ENCODE measurements at regions not wholly inside any gene's neighbourhood (a gene's known extent, or its start where the extent isn't known, plus 50 kb on each side); places are given as distances from the start of the nearest gene placed in this dataset.
"Not testable (repeated sequence)": the region's sequence is repeated elsewhere in the genome, so short reads cannot be mapped to it uniquely, and the experiment has no call there.

DNA sequence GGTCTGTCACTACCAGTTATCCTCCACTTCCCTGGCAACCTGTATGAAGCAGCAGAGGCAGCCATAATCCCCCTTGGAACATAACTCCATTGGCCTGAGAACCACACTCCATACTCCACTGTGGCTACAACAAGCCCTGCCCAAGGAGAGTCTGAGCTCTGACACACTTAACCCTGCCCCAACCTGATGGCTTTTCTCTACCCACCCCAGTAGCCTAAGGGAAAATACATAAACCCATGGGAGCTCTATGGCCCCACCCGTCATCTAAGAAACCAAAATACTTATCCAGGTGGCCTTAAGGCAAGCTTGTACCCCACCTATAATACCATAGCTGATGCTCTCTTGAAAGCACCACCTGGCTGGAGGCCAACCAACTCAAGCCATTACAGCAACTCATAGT lies 324.8 kb upstream of the GLI3 start:
- Histone ChIP-seq H3K9me3 (no peaks in the 10 kb centered on the region), H3K27me3 (replicated peaks in 1 of 2; ENCODE audit: control insufficient read depth in 2 of 2, extremely low read depth in 1 of 2, insufficient read depth in 2 of 2, low read length in 1 of 2) (no peaks in the 10 kb centered on the region), H3K4me3 (ENCODE audit: control insufficient read depth in 1 of 2, extremely low read depth in 1 of 2, low read length in 1 of 2) (no peak overlapping the region), H3K4me1 (ENCODE audit: control insufficient read depth in 1 of 2, extremely low read depth in 1 of 2, insufficient read depth in 2 of 2, low read length in 2 of 2) (no peaks in the 10 kb centered on the region), H3K27ac (ENCODE audit: low read length) (no peak overlapping the region), H3K36me3 (ENCODE audit: control insufficient read depth in 2 of 2, extremely low read depth in 1 of 2, insufficient read depth in 1 of 2, low read length in 1 of 2) (no peaks in the 10 kb centered on the region)
- ATAC-seq (replicated peaks in 1 of 4), result no peak
- H3K27me3 Mint-ChIP-seq, result no peaks in the 10 kb centered on the region
- no peaks in the 10 kb centered on the region for H3K36me3 Mint-ChIP-seq
- H3K27ac Mint-ChIP-seq, result no peak overlapping the region
- ChIA-PET CTCF (no interaction called here), POLR2A (no interaction called here)
- H3K9me3 Mint-ChIP-seq, result peaks cover 11 to 32% (median 22%) of the 10 kb centered on the region in 3 donors
- DNase-seq, result no peak
- 78% methylated on average over 1 of the region's 1 CpG for WGBS (ENCODE audit: insufficient coverage)
- H3K4me3 Mint-ChIP-seq, result no peak overlapping the region
- no peaks in the 10 kb centered on the region for H3K4me1 Mint-ChIP-seq

DNA sequence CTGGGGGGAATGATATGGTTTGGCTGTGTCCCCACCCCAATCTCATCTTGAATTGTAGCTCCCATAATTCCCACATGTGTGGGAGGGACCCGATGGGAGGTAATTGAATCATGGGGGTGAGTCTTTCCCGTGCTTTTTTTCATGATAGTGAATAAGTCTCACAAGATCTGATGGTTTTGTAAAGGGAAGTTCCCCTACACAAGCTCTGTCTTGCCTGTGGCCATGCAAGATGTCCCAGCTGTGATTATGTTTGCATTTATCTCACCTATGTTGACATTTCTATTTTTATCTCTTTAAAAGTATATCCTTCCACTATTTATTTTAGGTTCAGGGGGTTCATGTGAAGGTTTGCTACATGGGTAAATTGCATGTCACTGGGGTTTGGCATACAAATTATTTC lies 323.9 kb upstream of the GLI3 start:
- no peak overlapping the region for H3K4me3 ChIP-seq (ENCODE audit: control insufficient read depth in 1 of 2, extremely low read depth in 1 of 2, low read length in 1 of 2)
- H3K27ac Mint-ChIP-seq, result no peak overlapping the region
- POLR2A ChIA-PET, result no interaction called here
- H3K27ac ChIP-seq (ENCODE audit: low read length), result no peak overlapping the region
- H3K4me1 Mint-ChIP-seq, result no peaks in the 10 kb centered on the region
- H3K4me3 Mint-ChIP-seq, result no peak overlapping the region
- H3K27me3 ChIP-seq (replicated peaks in 1 of 2; ENCODE audit: control insufficient read depth in 2 of 2, extremely low read depth in 1 of 2, insufficient read depth in 2 of 2, low read length in 1 of 2), result no peaks in the 10 kb centered on the region
- no peaks in the 10 kb centered on the region for H3K36me3 ChIP-seq (ENCODE audit: control insufficient read depth in 2 of 2, extremely low read depth in 1 of 2, insufficient read depth in 1 of 2, low read length in 1 of 2)
- no peaks in the 10 kb centered on the region for H3K36me3 Mint-ChIP-seq
- CTCF ChIA-PET, result no interaction called here
- no peaks in the 10 kb centered on the region for H3K27me3 Mint-ChIP-seq
- no peak for DNase-seq
- no peaks in the 10 kb centered on the region for H3K4me1 ChIP-seq (ENCODE audit: control insufficient read depth in 1 of 2, extremely low read depth in 1 of 2, insufficient read depth in 2 of 2, low read length in 2 of 2)
- WGBS (ENCODE audit: insufficient coverage), result no CpG with 5 or more reads among the region's 2 CpGs
- H3K9me3 ChIP-seq, result no peaks in the 10 kb centered on the region
- peaks cover 19 to 41% (median 27%) of the 10 kb centered on the region in 3 donors for H3K9me3 Mint-ChIP-seq
- no peak for ATAC-seq (replicated peaks in 1 of 4)

GRCh38 chr7:42554932-42555331 lies 317.9 kb upstream of the GLI3 start:
- H3K36me3 Mint-ChIP-seq; H3K27me3 Mint-ChIP-seq; H3K27ac ChIP-seq (ENCODE audit: low read length); CTCF ChIA-PET; H3K4me1 Mint-ChIP-seq; H3K9me3 ChIP-seq; DNase-seq; H3K4me3 ChIP-seq (ENCODE audit: control insufficient read depth in 1 of 2, extremely low read depth in 1 of 2, low read length in 1 of 2); H3K4me1 ChIP-seq (ENCODE audit: control insufficient read depth in 1 of 2, extremely low read depth in 1 of 2, insufficient read depth in 2 of 2, low read length in 2 of 2); H3K4me3 Mint-ChIP-seq; POLR2A ChIA-PET; H3K27ac Mint-ChIP-seq; H3K27me3 ChIP-seq (replicated peaks in 1 of 2; ENCODE audit: control insufficient read depth in 2 of 2, extremely low read depth in 1 of 2, insufficient read depth in 2 of 2, low read length in 1 of 2); ATAC-seq (replicated peaks in 1 of 4); H3K36me3 ChIP-seq (ENCODE audit: control insufficient read depth in 2 of 2, extremely low read depth in 1 of 2, insufficient read depth in 1 of 2, low read length in 1 of 2): not testable (repeated sequence)
- WGBS (ENCODE audit: insufficient coverage), result 100% methylated on average over 1 of the region's 2 CpGs
- peaks cover 20 to 31% (median 31%) of the 10 kb centered on the region in 3 donors for H3K9me3 Mint-ChIP-seq

DNA sequence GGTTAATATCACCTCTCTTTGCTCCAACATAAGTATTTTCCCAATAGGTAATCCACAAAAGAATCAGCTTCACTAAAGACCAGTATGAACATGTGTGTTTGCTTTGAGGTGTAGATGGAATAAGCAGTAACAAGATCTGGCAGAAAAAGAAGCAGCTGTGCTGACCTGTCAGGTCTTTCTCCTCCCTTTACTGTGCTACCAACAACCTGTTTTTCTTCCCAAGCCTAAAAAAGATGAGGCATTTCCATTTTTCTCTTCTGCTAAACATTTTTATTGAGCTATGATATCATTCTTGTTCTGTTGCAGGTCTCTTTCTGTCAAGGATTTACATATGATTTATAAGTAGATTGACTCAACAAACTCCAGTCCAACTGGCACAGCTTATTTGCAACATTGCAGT lies 315.2 kb upstream of the GLI3 start:
- no peaks in the 10 kb centered on the region for H3K36me3 ChIP-seq (ENCODE audit: control insufficient read depth in 2 of 2, extremely low read depth in 1 of 2, insufficient read depth in 1 of 2, low read length in 1 of 2)
- H3K27ac ChIP-seq (ENCODE audit: low read length), result no peak overlapping the region
- no peak overlapping the region for H3K27ac Mint-ChIP-seq
- H3K9me3 Mint-ChIP-seq, result peaks cover 18 to 29% (median 28%) of the 10 kb centered on the region in 3 donors
- DNase-seq (no peak), ATAC-seq (replicated peaks in 1 of 4) (no peak)
- H3K4me1 Mint-ChIP-seq, result no peaks in the 10 kb centered on the region
- no peaks in the 10 kb centered on the region for H3K36me3 Mint-ChIP-seq
- no peaks in the 10 kb centered on the region for H3K4me1 ChIP-seq (ENCODE audit: control insufficient read depth in 1 of 2, extremely low read depth in 1 of 2, insufficient read depth in 2 of 2, low read length in 2 of 2)
- H3K9me3 ChIP-seq, result no peaks in the 10 kb centered on the region
- POLR2A ChIA-PET, result no interaction called here
- no peak overlapping the region for H3K4me3 ChIP-seq (ENCODE audit: control insufficient read depth in 1 of 2, extremely low read depth in 1 of 2, low read length in 1 of 2)
- CTCF ChIA-PET, result no interaction called here
- no peaks in the 10 kb centered on the region for H3K27me3 Mint-ChIP-seq
- no peak overlapping the region for H3K4me3 Mint-ChIP-seq
- H3K27me3 ChIP-seq (replicated peaks in 1 of 2; ENCODE audit: control insufficient read depth in 2 of 2, extremely low read depth in 1 of 2, insufficient read depth in 2 of 2, low read length in 1 of 2), result no peaks in the 10 kb centered on the region

DNA sequence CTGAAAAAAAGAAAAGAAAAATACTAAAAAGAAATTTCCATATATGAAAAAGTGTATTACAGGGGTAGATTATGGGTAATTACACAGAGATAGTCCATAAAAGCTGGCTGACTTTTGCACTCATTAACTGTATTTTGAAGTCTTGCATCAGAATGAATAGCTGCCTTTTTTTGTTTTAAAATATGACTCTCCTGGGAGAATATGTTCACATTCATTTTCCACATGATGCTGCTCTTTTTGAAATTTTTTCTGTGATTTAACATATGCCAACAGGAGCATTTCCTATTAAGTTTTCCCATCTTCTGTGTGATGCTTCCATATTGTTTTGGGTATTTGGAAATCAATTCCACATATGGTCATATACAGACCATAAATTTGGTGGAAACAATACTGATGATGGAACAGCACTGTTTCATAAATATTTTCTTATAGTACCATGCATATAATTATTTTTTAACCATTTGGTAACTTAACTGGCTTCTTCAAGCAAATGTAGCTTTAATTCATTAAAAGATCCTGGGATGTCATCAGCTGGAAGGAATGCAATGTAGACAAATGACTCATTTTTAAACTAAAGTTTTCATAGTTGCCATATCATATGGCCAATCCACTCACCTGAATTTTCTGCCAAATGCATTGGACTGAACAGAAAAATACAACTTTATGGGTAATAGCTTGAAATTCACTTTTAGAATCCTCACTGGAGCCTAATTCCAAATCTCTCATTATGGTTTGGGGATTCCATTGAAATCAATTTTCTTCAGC lies 313.9 kb upstream of the GLI3 start:
- Mint-ChIP-seq H3K9me3 (peaks cover 10 to 16% (median 15%) of the 10 kb centered on the region in 3 donors), H3K27ac (no peak overlapping the region), H3K4me1 (no peaks in the 10 kb centered on the region), H3K4me3 (no peak overlapping the region), H3K27me3 (no peaks in the 10 kb centered on the region), H3K36me3 (no peaks in the 10 kb centered on the region)
- ChIA-PET POLR2A (no interaction called here), CTCF (no interaction called here)
- Histone ChIP-seq H3K27me3 (replicated peaks in 1 of 2; ENCODE audit: control insufficient read depth in 2 of 2, extremely low read depth in 1 of 2, insufficient read depth in 2 of 2, low read length in 1 of 2) (no peaks in the 10 kb centered on the region), H3K4me1 (ENCODE audit: control insufficient read depth in 1 of 2, extremely low read depth in 1 of 2, insufficient read depth in 2 of 2, low read length in 2 of 2) (no peaks in the 10 kb centered on the region), H3K9me3 (no peaks in the 10 kb centered on the region), H3K27ac (ENCODE audit: low read length) (no peak overlapping the region), H3K36me3 (ENCODE audit: control insufficient read depth in 2 of 2, extremely low read depth in 1 of 2, insufficient read depth in 1 of 2, low read length in 1 of 2) (no peaks in the 10 kb centered on the region), H3K4me3 (ENCODE audit: control insufficient read depth in 1 of 2, extremely low read depth in 1 of 2, low read length in 1 of 2) (no peak overlapping the region)
- ATAC-seq (replicated peaks in 1 of 4) (no peak), DNase-seq (no peak)

GRCh38 chr7:42549866-42550485 lies 313.0 kb upstream of the GLI3 start:
- Mint-ChIP-seq H3K27ac (no peak overlapping the region), H3K4me3 (no peak overlapping the region), H3K4me1 (no peaks in the 10 kb centered on the region), H3K9me3 (peaks cover 7 to 12% (median 11%) of the 10 kb centered on the region in 3 donors), H3K36me3 (no peaks in the 10 kb centered on the region), H3K27me3 (no peaks in the 10 kb centered on the region)
- H3K27me3 ChIP-seq (replicated peaks in 1 of 2; ENCODE audit: control insufficient read depth in 2 of 2, extremely low read depth in 1 of 2, insufficient read depth in 2 of 2, low read length in 1 of 2), result no peaks in the 10 kb centered on the region
- no peaks in the 10 kb centered on the region for H3K4me1 ChIP-seq (ENCODE audit: control insufficient read depth in 1 of 2, extremely low read depth in 1 of 2, insufficient read depth in 2 of 2, low read length in 2 of 2)
- WGBS (ENCODE audit: insufficient coverage), result no CpG with 5 or more reads among the region's 3 CpGs
- ChIA-PET CTCF (no interaction called here), POLR2A (no interaction called here)
- H3K9me3 ChIP-seq, result no peaks in the 10 kb centered on the region
- DNase-seq (no peak), ATAC-seq (replicated peaks in 1 of 4) (no peak)
- H3K27ac ChIP-seq (ENCODE audit: low read length), result no peak overlapping the region
- no peaks in the 10 kb centered on the region for H3K36me3 ChIP-seq (ENCODE audit: control insufficient read depth in 2 of 2, extremely low read depth in 1 of 2, insufficient read depth in 1 of 2, low read length in 1 of 2)
- H3K4me3 ChIP-seq (ENCODE audit: control insufficient read depth in 1 of 2, extremely low read depth in 1 of 2, low read length in 1 of 2), result no peak overlapping the region

Measured in T-cell (primary cell).